ENCODE measurements at regions not wholly inside any gene's neighbourhood (a gene's known extent, or its start where the extent isn't known, plus 50 kb on each side); places are given as distances from the start of the nearest gene placed in this dataset.

- Histone ChIP-seq H3K9me3 (ENCODE audit: control insufficient read depth, insufficient read depth, low read length) (no peaks in the 10 kb centered on the region), H3K4me1 (ENCODE audit: control insufficient read depth, insufficient read depth, low read length) (peaks cover 7% of the 10 kb centered on the region), H3K4me3 (ENCODE audit: low read length) (no peak overlapping the region), H3K36me3 (ENCODE audit: control insufficient read depth, insufficient read depth, low read length) (no peaks in the 10 kb centered on the region), H3K27ac (ENCODE audit: low read length) (no peak overlapping the region), H3K27me3 (ENCODE audit: control insufficient read depth, insufficient read depth, low read length) (no peaks in the 10 kb centered on the region)
- H3K4me3 Mint-ChIP-seq, result no peak overlapping the region
- ATAC-seq (no peak), DNase-seq (no peak)
- H3K27ac Mint-ChIP-seq, result no peak overlapping the region
- H3K4me1 Mint-ChIP-seq, result peaks cover 0 to 8% of the 10 kb centered on the region in 2 donors
- TF ChIP-seq, protein P1, sequence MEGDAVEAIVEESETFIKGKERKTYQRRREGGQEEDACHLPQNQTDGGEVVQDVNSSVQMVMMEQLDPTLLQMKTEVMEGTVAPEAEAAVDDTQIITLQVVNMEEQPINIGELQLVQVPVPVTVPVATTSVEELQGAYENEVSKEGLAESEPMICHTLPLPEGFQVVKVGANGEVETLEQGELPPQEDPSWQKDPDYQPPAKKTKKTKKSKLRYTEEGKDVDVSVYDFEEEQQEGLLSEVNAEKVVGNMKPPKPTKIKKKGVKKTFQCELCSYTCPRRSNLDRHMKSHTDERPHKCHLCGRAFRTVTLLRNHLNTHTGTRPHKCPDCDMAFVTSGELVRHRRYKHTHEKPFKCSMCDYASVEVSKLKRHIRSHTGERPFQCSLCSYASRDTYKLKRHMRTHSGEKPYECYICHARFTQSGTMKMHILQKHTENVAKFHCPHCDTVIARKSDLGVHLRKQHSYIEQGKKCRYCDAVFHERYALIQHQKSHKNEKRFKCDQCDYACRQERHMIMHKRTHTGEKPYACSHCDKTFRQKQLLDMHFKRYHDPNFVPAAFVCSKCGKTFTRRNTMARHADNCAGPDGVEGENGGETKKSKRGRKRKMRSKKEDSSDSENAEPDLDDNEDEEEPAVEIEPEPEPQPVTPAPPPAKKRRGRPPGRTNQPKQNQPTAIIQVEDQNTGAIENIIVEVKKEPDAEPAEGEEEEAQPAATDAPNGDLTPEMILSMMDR (IDR thresholded peaks at IDR 0.05), result no peak
- no peaks in the 10 kb centered on the region for H3K27me3 Mint-ChIP-seq (ENCODE audit: low read depth in 2 of 2)
- intact Hi-C loops (cut with micrococcal nuclease), result no loop called here
- 91% methylated on average over 12 of the region's 12 CpGs for WGBS (ENCODE audit: insufficient coverage)
- H3K36me3 Mint-ChIP-seq, result no peaks in the 10 kb centered on the region
- H3K9me3 Mint-ChIP-seq, result no peaks in the 10 kb centered on the region
Observed at GRCh38 chr7:45974540-45975360, 53.7 kb upstream of the IGFBP3 start.

- H3K9me3 ChIP-seq (ENCODE audit: control insufficient read depth, insufficient read depth, low read length), result no peaks in the 10 kb centered on the region
- Mint-ChIP-seq H3K27me3 (ENCODE audit: low read depth in 2 of 2) (no peaks in the 10 kb centered on the region), H3K4me3 (no peak overlapping the region), H3K9me3 (no peaks in the 10 kb centered on the region), H3K27ac (no peak overlapping the region), H3K36me3 (no peaks in the 10 kb centered on the region), H3K4me1 (peaks cover 0 to 8% of the 10 kb centered on the region in 2 donors)
- intact Hi-C loops (cut with micrococcal nuclease), result no loop called here
- TF ChIP-seq, protein P1 (IDR thresholded peaks at IDR 0.05), result no peak
- H3K36me3 ChIP-seq (ENCODE audit: control insufficient read depth, insufficient read depth, low read length), result no peaks in the 10 kb centered on the region
- no peaks in the 10 kb centered on the region for H3K27me3 ChIP-seq (ENCODE audit: control insufficient read depth, insufficient read depth, low read length)
- WGBS (ENCODE audit: insufficient coverage), result 79% methylated on average over 14 of the region's 14 CpGs
- no peak overlapping the region for H3K27ac ChIP-seq (ENCODE audit: low read length)
- H3K4me3 ChIP-seq (ENCODE audit: low read length), result no peak overlapping the region
- DNase-seq (no peak), ATAC-seq (no peak)
- peaks cover 7% of the 10 kb centered on the region for H3K4me1 ChIP-seq (ENCODE audit: control insufficient read depth, insufficient read depth, low read length)
Observed at GRCh38 chr7:45973725-45974532, 52.9 kb upstream of the IGFBP3 start.

DNA sequence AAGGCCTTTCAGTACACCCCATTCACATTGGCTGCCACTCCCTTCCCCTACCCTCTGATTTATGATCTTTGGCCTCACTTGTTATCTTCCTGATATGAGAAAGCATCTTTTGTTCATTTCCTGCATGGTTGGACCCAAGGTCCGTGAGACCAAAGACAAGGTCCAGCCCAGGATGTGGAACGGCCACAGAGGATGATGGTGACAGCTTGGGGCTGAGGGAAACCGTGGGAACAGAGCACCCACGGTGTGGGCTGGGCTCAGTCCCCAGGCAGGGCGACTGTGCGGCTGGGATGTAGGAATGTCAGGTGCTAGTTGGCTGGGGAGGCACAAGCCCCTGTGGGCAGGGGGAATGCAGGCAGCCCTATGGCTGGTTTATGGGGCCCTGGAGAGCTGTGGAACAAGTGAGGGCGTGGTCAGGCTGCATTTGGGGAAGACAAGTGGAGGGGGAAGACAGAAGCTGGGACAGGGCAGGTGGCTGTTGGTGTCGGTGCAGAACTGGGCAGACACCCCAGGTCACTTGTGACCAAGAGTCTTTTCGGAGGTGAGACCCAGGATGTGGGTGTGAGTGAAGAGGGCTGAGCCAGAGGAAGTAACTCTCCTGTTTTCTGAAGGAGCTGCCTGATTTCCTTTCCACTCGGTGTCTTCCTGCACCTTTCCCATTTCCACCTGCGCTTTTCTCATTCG is 51.7 kb upstream of the IGFBP3 start:
- intact Hi-C loops (cut with micrococcal nuclease), result no loop called here
- Histone ChIP-seq H3K4me1 (ENCODE audit: control insufficient read depth, insufficient read depth, low read length) (peaks cover 7% of the 10 kb centered on the region), H3K4me3 (ENCODE audit: low read length) (no peak overlapping the region), H3K27me3 (ENCODE audit: control insufficient read depth, insufficient read depth, low read length) (no peaks in the 10 kb centered on the region), H3K27ac (ENCODE audit: low read length) (no peak overlapping the region), H3K9me3 (ENCODE audit: control insufficient read depth, insufficient read depth, low read length) (no peaks in the 10 kb centered on the region), H3K36me3 (ENCODE audit: control insufficient read depth, insufficient read depth, low read length) (no peaks in the 10 kb centered on the region)
- peak overlapping the region in 1 of 2 donors; percentile 78 for H3K27ac Mint-ChIP-seq
- TF ChIP-seq, protein P1 (IDR thresholded peaks at IDR 0.05), result no peak
- no peaks in the 10 kb centered on the region for H3K9me3 Mint-ChIP-seq
- DNase-seq (no peak), ATAC-seq (no peak)
- 38% methylated on average over 12 of the region's 12 CpGs for WGBS (ENCODE audit: insufficient coverage)
- no peaks in the 10 kb centered on the region for H3K27me3 Mint-ChIP-seq (ENCODE audit: low read depth in 2 of 2)
- no peaks in the 10 kb centered on the region for H3K36me3 Mint-ChIP-seq
- H3K4me1 Mint-ChIP-seq, result peaks cover 0 to 8% of the 10 kb centered on the region in 2 donors
- no peak overlapping the region for H3K4me3 Mint-ChIP-seq

Data from natural killer cell (primary cell).